Thymus (tissue), 11 donors: ENCODE measurements at regions not wholly inside any gene's neighbourhood (a gene's known extent, or its start where the extent isn't known, plus 50 kb on each side); places are given as distances from the start of the nearest gene placed in this dataset.

Experiments used
- DNase-seq, 9 donors: peaks; one replicate each; pipeline ENCODE4 v3.0.0-alpha.2; 2013; ENCODE audit warnings: low spot score in 9 of 9, low read depth in 6 of 9, missing footprints in 1 of 9
- H3K27ac ChIP-seq, 2 donors: one replicate each; pipeline ENCODE4 v1.5.1; 2013; ENCODE audit warnings: control low read depth in 1 of 2, low read depth in 1 of 2, low read length in 1 of 2, mild to moderate bottlenecking in 1 of 2, moderate library complexity in 1 of 2
- H3K27me3 ChIP-seq, 2 donors: one replicate each; pipeline ENCODE4 v1.5.1; 2013; ENCODE audit warnings: low read length in 1 of 2; ENCODE audit not compliant: control insufficient read depth in 2 of 2, insufficient read depth in 1 of 2
- H3K36me3 ChIP-seq, 2 donors: one replicate each; pipeline ENCODE4 v1.5.1; 2013; ENCODE audit warnings: low read length in 1 of 2, mild to moderate bottlenecking in 1 of 2, moderate library complexity in 1 of 2; ENCODE audit not compliant: control insufficient read depth in 2 of 2, insufficient read depth in 2 of 2
- H3K4me1 ChIP-seq, 2 donors: one replicate each; pipeline ENCODE4 v1.5.1; 2013; ENCODE audit warnings: low read length in 2 of 2; ENCODE audit not compliant: control insufficient read depth in 2 of 2, insufficient read depth in 2 of 2
- H3K4me3 ChIP-seq, 2 donors: one replicate each; pipeline ENCODE4 v1.5.1; 2013; ENCODE audit warnings: low read length in 2 of 2, control low read depth in 1 of 2, mild to moderate bottlenecking in 1 of 2
- H3K9me3 ChIP-seq, 2 donors: one replicate each; pipeline ENCODE4 v1.5.1; 2013; ENCODE audit warnings: low read length in 1 of 2, mild to moderate bottlenecking in 1 of 2; ENCODE audit not compliant: control insufficient read depth in 2 of 2, insufficient read depth in 1 of 2
- whole genome bisulfite sequencing: extraction: QIAGEN DNeasy Blood & Tissue Kit; methylation state at CpG from one replicate; pipeline ENCODE4 v1.1.7; 2013; 5-methylcytosine and 5-hydroxymethylcytosine counted together
- donor health status: healthy.

- H3K4me3 ChIP-seq: no peak overlapping the region
- H3K36me3 ChIP-seq: no peaks in the 10 kb centered on the region
- H3K9me3 ChIP-seq: no peaks in the 10 kb centered on the region
- H3K27me3 ChIP-seq: no peaks in the 10 kb centered on the region
- no peak overlapping the region for H3K27ac ChIP-seq
- no peaks in the 10 kb centered on the region for H3K4me1 ChIP-seq
- no peak for DNase-seq
- WGBS: 89% methylated on average over 1 of the region's 1 CpG
These were observed 654.3 kb upstream of the KIF2B start for GRCh38 chr17:53168413-53168812.

- Histone ChIP-seq H3K36me3 (no peaks in the 10 kb centered on the region), H3K4me1 (no peaks in the 10 kb centered on the region), H3K27ac (no peak overlapping the region), H3K27me3 (no peaks in the 10 kb centered on the region), H3K4me3 (no peak overlapping the region), H3K9me3 (no peaks in the 10 kb centered on the region)
- DNase-seq: no peak
- 95% methylated on average over 1 of the region's 1 CpG for WGBS
These were observed 656.0 kb upstream of the KIF2B start for GRCh38 chr17:53166731-53167130.

- 92% methylated on average over 2 of the region's 2 CpGs for WGBS
- Histone ChIP-seq H3K36me3 (no peaks in the 10 kb centered on the region), H3K27ac (no peak overlapping the region), H3K27me3 (no peaks in the 10 kb centered on the region), H3K4me1 (no peaks in the 10 kb centered on the region), H3K4me3 (no peak overlapping the region), H3K9me3 (no peaks in the 10 kb centered on the region)
- no peak for DNase-seq
These were observed 672.5 kb upstream of the KIF2B start for GRCh38 chr17:53150101-53150698.

- H3K36me3 ChIP-seq: no peaks in the 10 kb centered on the region
- no peaks in the 10 kb centered on the region for H3K9me3 ChIP-seq
- no peak overlapping the region for H3K27ac ChIP-seq
- no peak for DNase-seq
- 95% methylated on average over 3 of the region's 3 CpGs for WGBS
- H3K27me3 ChIP-seq: no peaks in the 10 kb centered on the region
- no peak overlapping the region for H3K4me3 ChIP-seq
- H3K4me1 ChIP-seq: no peaks in the 10 kb centered on the region
These were observed 673.4 kb upstream of the KIF2B start for GRCh38 chr17:53149316-53149715.

DNA sequence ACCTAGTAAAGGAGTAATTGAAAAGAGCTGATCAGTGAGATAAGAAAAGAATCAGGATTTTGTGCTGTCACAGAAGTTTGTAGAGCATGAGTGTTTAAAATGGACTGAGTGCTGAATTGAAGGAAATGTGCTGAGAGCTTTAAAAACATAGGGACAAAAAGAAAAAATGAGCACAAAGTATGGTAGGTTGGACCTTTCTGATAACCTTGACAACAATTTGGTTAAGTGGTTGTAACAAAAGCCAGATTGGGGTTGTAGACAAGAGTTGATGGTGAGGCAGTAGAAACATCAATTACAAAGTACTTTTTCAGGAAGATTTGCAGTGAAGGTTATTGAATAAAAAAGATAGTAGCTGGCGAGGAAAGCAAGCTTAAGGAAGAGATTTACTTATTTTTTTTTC is 674.7 kb upstream of the KIF2B start:
- 82% methylated on average over 1 of the region's 1 CpG for WGBS
- Histone ChIP-seq H3K9me3 (no peaks in the 10 kb centered on the region), H3K36me3 (no peaks in the 10 kb centered on the region), H3K27ac (no peak overlapping the region), H3K27me3 (no peaks in the 10 kb centered on the region), H3K4me3 (no peak overlapping the region), H3K4me1 (no peaks in the 10 kb centered on the region)
- no peak for DNase-seq

GRCh38 chr17:53142890-53143289 is 679.8 kb upstream of the KIF2B start:
- DNase-seq: no peak
- no peaks in the 10 kb centered on the region for H3K4me1 ChIP-seq
- no peak overlapping the region for H3K4me3 ChIP-seq
- 41% methylated on average over 3 of the region's 3 CpGs for WGBS
- H3K27ac ChIP-seq: no peak overlapping the region
- no peaks in the 10 kb centered on the region for H3K36me3 ChIP-seq
- H3K27me3 ChIP-seq: no peaks in the 10 kb centered on the region
- H3K9me3 ChIP-seq: no peaks in the 10 kb centered on the region

DNA sequence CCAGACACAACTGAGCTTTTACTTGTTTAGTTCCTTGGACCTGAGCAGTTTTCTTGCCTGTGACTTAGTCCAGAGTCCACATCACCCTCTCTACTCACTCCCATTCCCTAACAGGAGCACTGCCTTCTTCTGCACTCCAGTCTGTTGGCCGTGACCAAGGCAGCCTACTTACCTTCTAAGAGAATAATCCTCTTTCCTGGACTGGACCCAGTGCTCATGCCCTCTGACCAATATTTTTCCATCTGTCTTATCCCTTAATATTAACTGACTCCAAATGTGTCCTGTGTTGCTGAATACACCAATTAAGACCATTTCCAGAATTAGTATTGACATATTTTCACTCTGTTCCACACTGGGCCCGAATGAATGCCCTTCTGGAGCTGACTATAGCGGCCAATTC is 681.0 kb upstream of the KIF2B start:
- DNase-seq: no peak
- no peaks in the 10 kb centered on the region for H3K36me3 ChIP-seq
- WGBS: 90% methylated on average over 3 of the region's 3 CpGs
- H3K4me1 ChIP-seq: no peaks in the 10 kb centered on the region
- no peak overlapping the region for H3K27ac ChIP-seq
- no peaks in the 10 kb centered on the region for H3K27me3 ChIP-seq
- H3K4me3 ChIP-seq: no peak overlapping the region
- no peaks in the 10 kb centered on the region for H3K9me3 ChIP-seq

DNA sequence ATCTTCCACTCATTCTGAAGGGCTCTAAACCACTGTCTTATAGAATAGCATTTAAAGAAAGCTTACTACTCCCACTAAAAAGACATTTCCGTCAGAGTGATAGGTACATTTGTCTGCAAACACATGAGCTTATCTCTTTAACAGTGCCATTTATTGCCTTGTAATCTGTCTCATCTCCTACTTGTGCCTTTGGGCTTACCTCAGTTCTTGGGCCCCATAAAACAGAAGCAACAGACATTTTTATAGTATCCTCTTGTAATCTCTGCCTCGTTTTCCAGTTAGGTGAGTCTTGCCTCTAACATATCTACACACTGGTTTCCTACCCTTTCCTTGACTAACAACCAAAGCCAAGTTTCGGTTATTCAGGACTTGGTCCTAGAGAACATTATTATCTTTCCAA is 681.4 kb upstream of the KIF2B start:
- H3K4me1 ChIP-seq: no peaks in the 10 kb centered on the region
- 64% methylated on average over 3 of the region's 3 CpGs for WGBS
- H3K27ac ChIP-seq: no peak overlapping the region
- no peak overlapping the region for H3K4me3 ChIP-seq
- no peaks in the 10 kb centered on the region for H3K36me3 ChIP-seq
- no peaks in the 10 kb centered on the region for H3K9me3 ChIP-seq
- no peak for DNase-seq
- H3K27me3 ChIP-seq: no peaks in the 10 kb centered on the region

DNA sequence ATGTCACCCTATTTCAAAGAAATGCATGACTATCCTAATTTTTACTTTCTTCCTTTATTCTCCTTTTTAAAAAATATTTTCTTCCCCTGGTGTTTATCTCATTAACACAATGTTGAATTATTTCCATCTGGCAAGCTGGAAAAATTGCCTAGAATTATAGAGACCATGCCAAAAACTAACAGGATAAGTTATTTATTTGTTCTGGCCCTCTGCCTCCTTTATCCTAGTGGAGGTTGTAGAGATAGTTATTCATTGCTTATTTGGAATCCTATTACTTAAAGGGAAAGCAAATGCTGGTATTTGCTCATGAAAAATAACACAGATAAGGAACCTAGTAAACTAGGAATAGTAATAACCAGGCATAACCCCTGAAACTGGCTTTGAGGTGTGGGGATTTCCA is 684.9 kb upstream of the KIF2B start:
- H3K4me1 ChIP-seq: no peaks in the 10 kb centered on the region
- H3K4me3 ChIP-seq: no peak overlapping the region
- no peaks in the 10 kb centered on the region for H3K9me3 ChIP-seq
- H3K27ac ChIP-seq: no peak overlapping the region
- H3K27me3 ChIP-seq: no peaks in the 10 kb centered on the region
- H3K36me3 ChIP-seq: no peaks in the 10 kb centered on the region
- DNase-seq: no peak

- DNase-seq: no peak
- WGBS: 30% methylated on average over 3 of the region's 3 CpGs
These were observed 686.8 kb upstream of the KIF2B start for GRCh38 chr17:53135969-53136368.

More at GRCh38 chr17:53135969-53136368, 686.8 kb upstream of the KIF2B start:
- Histone ChIP-seq H3K4me1 (no peaks in the 10 kb centered on the region), H3K9me3 (no peaks in the 10 kb centered on the region), H3K27me3 (no peaks in the 10 kb centered on the region), H3K27ac (no peak overlapping the region), H3K36me3 (no peaks in the 10 kb centered on the region), H3K4me3 (no peak overlapping the region)
